Upper lobe of left lung (tissue), 6 donors: ENCODE measurements at regions not wholly inside any gene's neighbourhood (a gene's known extent, or its start where the extent isn't known, plus 50 kb on each side); places are given as distances from the start of the nearest gene placed in this dataset.
A peak's percentile ranks its signal among the peaks of the same experiment; 100 is the strongest.

Experiments used
- ATAC-seq, 2 donors: fragments of 200-7000 bp; cut with Tn5 transposase; one replicate each; pipeline ENCODE4 v1.9.1; 2022; ENCODE audit warnings: mild to moderate bottlenecking in 2 of 2, moderate library complexity in 2 of 2; ENCODE audit not compliant: low FRiP score in 2 of 2
- DNase-seq, 2 donors: peaks; one replicate each; pipeline ENCODE4 v3.0.0-alpha.2; 2019 to 2020
- H3K27ac ChIP-seq, 4 donors: fragments of 200-600 bp; sonication (generic); one replicate each; pipeline ENCODE4 v1.5.1; 2016 to 2019
- H3K27me3 ChIP-seq, 4 donors: fragments of 200-600 bp; sonication (generic); one replicate each; pipeline ENCODE4 v1.5.1; 2017 to 2019
- H3K36me3 ChIP-seq, 4 donors: fragments of 200-600 bp; sonication (generic); one replicate each; pipeline ENCODE4 v1.5.1; 2016 to 2019
- H3K4me1 ChIP-seq, 4 donors: fragments of 200-600 bp; sonication (generic); one replicate each; pipeline ENCODE4 v1.5.1; 2018 to 2019
- H3K4me3 ChIP-seq, 4 donors: fragments of 200-600 bp; sonication (generic); one replicate each; pipeline ENCODE4 v1.5.1; 2017 to 2019; ENCODE audit warnings: mild to moderate bottlenecking in 2 of 4, moderate library complexity in 1 of 4
- H3K9me3 ChIP-seq, 4 donors: fragments of 200-600 bp; sonication (generic); one replicate each; pipeline ENCODE4 v1.5.1; 2018 to 2019
- EP300 ChIP-seq, 4 donors: sonication (generic); formaldehyde crosslinking; IDR thresholded peaks; one replicate each; pipeline ENCODE4 v1.5.1; 2017; ENCODE audit warnings: antibody characterized with exemption in 4 of 4, control low read depth in 2 of 4
- POLR2A ChIP-seq, 4 donors: fragments of 450-650 bp; IDR thresholded peaks; one replicate each; pipeline ENCODE4 v1.5.1; 2016 to 2017; ENCODE audit warnings: antibody characterized with exemption in 4 of 4, mild to moderate bottlenecking in 2 of 4
- POLR2AphosphoS5 ChIP-seq, 2 donors: sonication (generic); formaldehyde crosslinking; IDR thresholded peaks; one replicate each; pipeline ENCODE4 v1.5.1; 2017; ENCODE audit warnings: antibody characterized with exemption in 2 of 2
- WGBS, 2 donors: methylation state at CpG; one replicate each; pipeline ENCODE4 v1.1.5; 2017 to 2018; 5-methylcytosine and 5-hydroxymethylcytosine counted together
- TF ChIP-seq, protein P1 (sequence below), 6 experiments: fragments of 450-650 bp in 4 of 6; fragments of 200-600 bp in 2 of 6; sonication (generic) in 2 of 6; IDR thresholded peaks; one replicate each; pipeline ENCODE4 v1.5.1; 2016 to 2019; ENCODE audit warnings: antibody characterized with exemption in 6 of 6
- donor health status: DM: no; HTN: no; CAD: no; lungs with moderate emphysema.
- donor health status: DM: no; HTN: yes; CAD: no; lungs with severe emphysema.

DNA sequence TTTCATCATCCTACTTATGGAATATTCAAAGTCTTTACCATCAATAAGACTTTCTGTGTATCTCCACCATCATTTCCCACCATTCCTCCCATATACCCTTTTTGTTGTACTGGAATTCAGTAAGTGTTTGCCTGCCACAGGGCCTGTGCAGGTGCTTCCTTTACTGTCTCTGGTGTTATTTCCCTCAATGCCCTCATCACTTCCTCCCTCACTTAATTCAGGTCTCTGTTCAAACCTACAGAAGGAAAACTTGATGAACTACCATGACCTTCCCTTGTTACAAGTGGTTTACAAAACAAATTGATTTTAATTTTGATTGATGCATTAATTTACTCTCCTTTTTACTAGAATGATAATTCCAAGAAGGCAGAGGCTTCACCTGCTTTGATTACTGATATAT lies 159.5 kb upstream of the FAT4 start:
- Histone ChIP-seq H3K4me1 (no peaks in the 10 kb centered on the region), H3K27ac (no peak overlapping the region), H3K36me3 (no peaks in the 10 kb centered on the region), H3K4me3 (no peak overlapping the region), H3K9me3 (no peaks in the 10 kb centered on the region), H3K27me3 (no peaks in the 10 kb centered on the region)
- ATAC-seq: no peak
- no peak for DNase-seq
- no peak for TF ChIP-seq POLR2A (IDR thresholded peaks at IDR 0.05)
- no peak for TF ChIP-seq POLR2AphosphoS5 (IDR thresholded peaks at IDR 0.05)
- TF ChIP-seq, protein P1, sequence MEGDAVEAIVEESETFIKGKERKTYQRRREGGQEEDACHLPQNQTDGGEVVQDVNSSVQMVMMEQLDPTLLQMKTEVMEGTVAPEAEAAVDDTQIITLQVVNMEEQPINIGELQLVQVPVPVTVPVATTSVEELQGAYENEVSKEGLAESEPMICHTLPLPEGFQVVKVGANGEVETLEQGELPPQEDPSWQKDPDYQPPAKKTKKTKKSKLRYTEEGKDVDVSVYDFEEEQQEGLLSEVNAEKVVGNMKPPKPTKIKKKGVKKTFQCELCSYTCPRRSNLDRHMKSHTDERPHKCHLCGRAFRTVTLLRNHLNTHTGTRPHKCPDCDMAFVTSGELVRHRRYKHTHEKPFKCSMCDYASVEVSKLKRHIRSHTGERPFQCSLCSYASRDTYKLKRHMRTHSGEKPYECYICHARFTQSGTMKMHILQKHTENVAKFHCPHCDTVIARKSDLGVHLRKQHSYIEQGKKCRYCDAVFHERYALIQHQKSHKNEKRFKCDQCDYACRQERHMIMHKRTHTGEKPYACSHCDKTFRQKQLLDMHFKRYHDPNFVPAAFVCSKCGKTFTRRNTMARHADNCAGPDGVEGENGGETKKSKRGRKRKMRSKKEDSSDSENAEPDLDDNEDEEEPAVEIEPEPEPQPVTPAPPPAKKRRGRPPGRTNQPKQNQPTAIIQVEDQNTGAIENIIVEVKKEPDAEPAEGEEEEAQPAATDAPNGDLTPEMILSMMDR (IDR thresholded peaks at IDR 0.05): no peak
- no peak for TF ChIP-seq EP300 (IDR thresholded peaks at IDR 0.05)

- DNase-seq (no peak), ATAC-seq (no peak)
- Histone ChIP-seq H3K9me3 (no peaks in the 10 kb centered on the region), H3K27me3 (no peaks in the 10 kb centered on the region), H3K4me3 (no peak overlapping the region), H3K36me3 (no peaks in the 10 kb centered on the region), H3K4me1 (no peaks in the 10 kb centered on the region), H3K27ac (no peak overlapping the region)
- TF ChIP-seq, protein P1 (IDR thresholded peaks at IDR 0.05): no peak
- TF ChIP-seq EP300 (IDR thresholded peaks at IDR 0.05) (no peak), POLR2A (IDR thresholded peaks at IDR 0.05) (no peak), POLR2AphosphoS5 (IDR thresholded peaks at IDR 0.05) (no peak)
- WGBS, 2 donors: 76 to 87% methylated on average over 4 of the region's 4 CpGs
Observed at GRCh38 chr4:125140966-125141495, 173.7 kb upstream of the FAT4 start.

- H3K27ac ChIP-seq: no peak overlapping the region
- ATAC-seq (no peak), DNase-seq (no peak)
- 73 to 77% methylated on average over 2 of the region's 2 CpGs for WGBS, 2 donors
- no peaks in the 10 kb centered on the region for H3K4me1 ChIP-seq
- H3K4me3 ChIP-seq: no peak overlapping the region
- H3K36me3 ChIP-seq: no peaks in the 10 kb centered on the region
- no peaks in the 10 kb centered on the region for H3K9me3 ChIP-seq
- TF ChIP-seq POLR2AphosphoS5 (IDR thresholded peaks at IDR 0.05) (no peak), EP300 (IDR thresholded peaks at IDR 0.05) (no peak)
- TF ChIP-seq, protein P1 (IDR thresholded peaks at IDR 0.05): no peak
- H3K27me3 ChIP-seq: no peaks in the 10 kb centered on the region
Observed at GRCh38 chr4:125135652-125136051, 179.1 kb upstream of the FAT4 start.

GRCh38 chr4:125132729-125133128 lies 182.0 kb upstream of the FAT4 start:
- no peak overlapping the region for H3K4me3 ChIP-seq
- H3K27ac ChIP-seq: no peak overlapping the region
- no peaks in the 10 kb centered on the region for H3K4me1 ChIP-seq
- no peak for TF ChIP-seq POLR2A (IDR thresholded peaks at IDR 0.05)
- TF ChIP-seq POLR2AphosphoS5 (IDR thresholded peaks at IDR 0.05): no peak
- TF ChIP-seq, protein P1 (IDR thresholded peaks at IDR 0.05): no peak
- TF ChIP-seq EP300 (IDR thresholded peaks at IDR 0.05): no peak
- WGBS, 2 donors: 76 to 80% methylated on average over 2 of the region's 2 CpGs
- H3K36me3 ChIP-seq: no peaks in the 10 kb centered on the region
- no peaks in the 10 kb centered on the region for H3K9me3 ChIP-seq
- ATAC-seq (no peak), DNase-seq (no peak)
- no peaks in the 10 kb centered on the region for H3K27me3 ChIP-seq

DNA sequence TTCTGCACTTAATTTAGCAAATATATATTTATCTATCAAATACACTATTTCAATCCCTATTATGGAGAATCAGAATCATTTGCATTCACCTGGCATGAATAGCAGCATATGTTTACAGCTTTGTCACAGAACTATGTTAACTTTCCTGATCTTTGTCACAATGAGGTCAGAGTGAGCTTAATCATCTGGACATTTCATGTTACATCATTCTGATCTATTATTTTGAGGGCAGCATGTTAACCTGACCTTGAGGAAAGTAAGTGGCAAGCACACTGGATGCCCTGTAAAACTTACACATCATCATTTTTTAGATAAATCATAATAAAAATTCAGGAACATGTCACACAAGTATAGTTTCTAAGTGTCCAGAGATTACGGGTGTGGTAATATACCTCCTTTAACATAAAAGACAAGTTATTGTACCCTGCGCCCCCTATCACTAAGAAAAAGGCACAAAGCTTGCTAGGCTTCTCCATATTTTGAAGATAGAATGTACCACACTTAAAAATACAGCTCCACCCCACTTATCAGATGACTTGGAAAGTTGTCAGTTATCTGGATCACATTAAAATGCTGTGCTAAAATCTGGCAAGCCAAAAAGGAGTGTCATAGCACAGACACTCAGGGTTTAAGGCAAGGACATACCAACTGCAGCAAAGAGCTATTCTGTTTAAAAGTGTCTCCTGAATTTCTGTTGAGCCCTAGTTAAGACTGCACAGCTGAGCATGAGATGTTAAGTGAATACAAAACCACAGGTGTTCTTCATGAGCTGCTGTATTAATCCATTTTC lies 182.7 kb upstream of the FAT4 start:
- Histone ChIP-seq H3K27me3 (no peaks in the 10 kb centered on the region), H3K4me1 (no peaks in the 10 kb centered on the region), H3K27ac (no peak overlapping the region), H3K4me3 (no peak overlapping the region), H3K36me3 (no peaks in the 10 kb centered on the region), H3K9me3 (no peaks in the 10 kb centered on the region)
- 90 to 93% methylated on average over 2 of the region's 2 CpGs for WGBS, 2 donors
- DNase-seq (no peak), ATAC-seq (peak in 1 of 2 donors; percentile 19)
- TF ChIP-seq, protein P1 (IDR thresholded peaks at IDR 0.05): no peak
- TF ChIP-seq POLR2AphosphoS5 (IDR thresholded peaks at IDR 0.05): no peak
- no peak for TF ChIP-seq POLR2A (IDR thresholded peaks at IDR 0.05)
- no peak for TF ChIP-seq EP300 (IDR thresholded peaks at IDR 0.05)
